GM21786 (cell line): ENCODE measurements at regions not wholly inside any gene's neighbourhood (a gene's known extent, or its start where the extent isn't known, plus 50 kb on each side); places are given as distances from the start of the nearest gene placed in this dataset.

Experiments used
- ATAC-seq: cut with Tn5 transposase; IDR thresholded peaks from one replicate; pipeline ENCODE4 v1.9.1; 2021; ENCODE audit not compliant: unreplicated experiment

GRCh38 chr6:21375151-21376116 is 218.1 kb upstream of the SOX4 start:
- ATAC-seq: peak; percentile 54

- ATAC-seq: no peak
Measured at GRCh38 chr6:21377356-21377755, 216.2 kb upstream of the SOX4 start.

GRCh38 chr6:21381331-21381963 is 212.1 kb upstream of the SOX4 start:
- no peak for ATAC-seq

DNA sequence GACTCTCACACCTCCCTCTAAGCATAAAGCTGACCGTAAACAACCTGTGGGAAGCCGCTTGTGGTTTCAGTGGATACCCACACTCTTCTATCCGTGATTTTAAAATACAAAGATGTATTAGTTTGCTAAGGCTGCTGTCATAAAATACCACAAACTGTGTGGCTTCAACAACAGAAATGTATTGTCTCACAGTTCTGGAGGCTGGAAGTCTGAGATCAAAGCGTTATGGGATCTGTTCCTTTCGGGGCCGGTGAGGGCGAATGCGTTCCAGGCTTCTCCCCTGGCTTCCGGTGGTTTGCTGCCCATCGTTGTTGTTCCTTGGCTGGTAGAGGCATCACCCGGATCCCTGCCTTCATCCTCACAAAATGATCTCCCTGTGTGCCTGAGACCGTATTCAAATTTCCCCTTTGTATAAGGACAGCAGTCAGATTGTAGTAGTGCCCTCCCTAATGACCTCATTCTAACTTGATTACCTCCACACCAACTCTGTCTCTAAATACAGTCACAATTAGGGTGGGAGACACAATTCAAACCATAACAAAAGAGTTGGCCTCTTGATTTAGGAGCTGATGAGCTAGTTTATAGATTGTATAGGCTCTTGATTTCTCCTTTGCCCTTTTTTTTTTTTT is 210.6 kb upstream of the SOX4 start:
- no peak for ATAC-seq

DNA sequence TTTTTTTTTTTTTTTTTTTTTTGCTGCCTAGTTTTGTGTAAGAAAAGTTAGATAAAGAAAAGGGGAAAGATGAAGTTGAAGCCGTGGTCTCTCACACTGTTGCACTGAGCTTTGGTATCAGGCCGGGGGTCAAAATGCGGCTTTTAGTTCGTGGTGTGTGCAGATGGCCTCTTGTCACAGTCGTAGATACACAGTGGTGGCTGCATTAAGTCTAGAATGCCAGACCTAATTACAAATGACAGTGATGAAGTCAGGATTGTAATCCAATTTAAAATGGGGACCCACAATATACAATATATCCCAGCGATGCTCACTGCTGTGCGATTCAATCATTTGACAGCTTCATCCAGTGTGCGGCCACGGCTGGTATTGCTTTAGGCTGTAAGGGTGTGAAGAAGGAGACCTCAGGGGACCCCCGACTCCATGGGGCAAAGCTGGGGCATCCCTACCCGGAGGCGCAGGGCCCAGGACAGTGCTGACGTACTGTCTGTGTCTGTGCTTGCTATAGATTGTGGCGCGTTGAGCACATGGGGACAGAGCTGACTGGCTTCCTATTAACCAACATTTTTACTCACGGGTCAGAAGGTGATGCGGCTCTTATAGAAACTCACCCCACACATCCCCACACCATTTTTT is 210.0 kb upstream of the SOX4 start:
- no peak for ATAC-seq

DNA sequence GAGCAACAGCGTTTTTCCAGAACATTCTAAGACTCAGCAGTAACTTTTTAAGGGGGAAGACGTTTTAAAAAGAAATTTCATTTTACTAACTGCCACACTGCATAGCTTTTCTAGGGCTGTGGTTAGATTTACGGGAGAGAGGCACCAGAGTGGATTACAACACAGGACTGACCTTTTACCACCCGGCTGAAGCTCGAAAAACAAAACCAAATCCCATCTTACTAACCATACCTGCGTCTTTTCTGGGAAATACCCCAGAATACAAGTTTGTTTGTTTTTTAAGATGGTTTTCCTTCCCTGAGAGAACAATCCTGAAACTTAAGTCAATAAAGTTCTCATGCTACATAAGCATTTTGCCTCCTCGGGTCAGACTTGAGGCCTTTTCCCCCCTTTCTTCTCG is 209.3 kb upstream of the SOX4 start:
- ATAC-seq: no peak

GRCh38 chr6:21386744-21387143 is 206.8 kb upstream of the SOX4 start:
- no peak for ATAC-seq

DNA sequence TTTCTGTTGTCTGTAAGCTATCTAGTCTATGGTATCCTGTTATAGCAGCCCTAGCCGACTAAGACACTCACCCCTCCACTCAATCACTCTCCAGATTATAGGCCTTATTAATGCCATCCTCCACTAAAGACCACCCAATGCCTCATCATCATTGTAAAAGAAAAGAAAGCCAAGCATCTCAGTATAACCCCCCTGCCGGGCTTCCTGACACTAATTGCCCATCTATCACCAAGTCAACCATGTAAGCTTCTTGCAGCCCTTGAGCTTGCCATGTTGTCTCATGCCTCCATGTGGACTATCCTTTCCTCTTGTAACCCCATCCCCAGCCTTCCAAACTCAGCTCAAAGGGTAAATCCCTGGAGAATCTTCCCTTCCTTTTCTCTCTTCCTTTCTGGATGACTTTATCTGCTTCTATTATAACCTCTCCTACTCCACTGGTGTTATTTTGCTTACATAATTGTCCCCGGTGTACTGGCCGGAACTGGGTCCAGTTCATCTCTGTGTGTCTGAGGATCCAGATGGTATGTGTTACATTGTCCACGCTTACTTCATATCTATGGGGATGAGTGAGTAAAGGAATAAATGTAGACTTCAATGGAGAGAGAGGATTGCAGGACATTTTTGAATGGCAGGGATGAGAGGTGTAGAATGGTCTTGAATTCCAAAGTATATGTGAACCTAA is 202.9 kb upstream of the SOX4 start:
- no peak for ATAC-seq

DNA sequence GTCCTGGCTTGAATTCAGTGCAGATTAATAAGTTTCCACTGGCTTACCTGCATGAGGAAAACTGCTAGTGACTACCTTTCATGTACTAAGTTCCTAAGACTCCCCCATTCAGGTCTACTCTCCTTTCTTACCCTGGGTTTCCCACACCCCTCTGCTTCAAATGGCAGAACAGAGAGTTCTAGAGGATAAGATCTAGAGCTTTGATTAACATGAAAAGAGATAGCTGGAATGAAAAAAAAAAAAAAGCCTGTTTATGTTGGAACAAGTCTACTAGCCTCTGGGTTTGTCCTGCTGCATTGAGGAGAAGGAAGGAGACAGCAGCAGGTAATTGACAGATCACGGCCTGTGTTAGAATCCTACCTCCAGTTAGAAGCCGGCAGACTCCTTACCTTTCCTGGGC is 201.4 kb upstream of the SOX4 start:
- no peak for ATAC-seq

- ATAC-seq: no peak
Measured at GRCh38 chr6:21393441-21394165, 199.9 kb upstream of the SOX4 start.

GRCh38 chr6:21395121-21395520 is 198.4 kb upstream of the SOX4 start:
- ATAC-seq: no peak

DNA sequence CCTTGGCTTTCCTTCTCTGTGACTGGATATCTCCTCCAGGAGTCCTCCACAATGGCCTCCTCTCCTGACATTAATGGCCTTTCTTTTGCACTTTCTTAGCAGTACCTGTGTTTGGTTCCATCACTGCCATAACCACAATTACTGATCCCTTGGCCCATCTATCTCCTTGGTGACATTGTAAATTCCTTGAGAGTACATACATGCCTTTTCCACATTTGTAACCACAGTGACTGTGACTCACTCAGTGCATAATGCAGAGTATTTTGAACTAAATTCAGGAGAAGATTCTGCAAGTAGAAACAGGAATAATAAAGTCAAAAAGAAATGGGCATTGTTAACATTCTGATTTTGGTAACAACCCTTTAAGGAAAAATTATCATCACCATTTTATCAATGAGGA is 197.2 kb upstream of the SOX4 start:
- no peak for ATAC-seq

DNA sequence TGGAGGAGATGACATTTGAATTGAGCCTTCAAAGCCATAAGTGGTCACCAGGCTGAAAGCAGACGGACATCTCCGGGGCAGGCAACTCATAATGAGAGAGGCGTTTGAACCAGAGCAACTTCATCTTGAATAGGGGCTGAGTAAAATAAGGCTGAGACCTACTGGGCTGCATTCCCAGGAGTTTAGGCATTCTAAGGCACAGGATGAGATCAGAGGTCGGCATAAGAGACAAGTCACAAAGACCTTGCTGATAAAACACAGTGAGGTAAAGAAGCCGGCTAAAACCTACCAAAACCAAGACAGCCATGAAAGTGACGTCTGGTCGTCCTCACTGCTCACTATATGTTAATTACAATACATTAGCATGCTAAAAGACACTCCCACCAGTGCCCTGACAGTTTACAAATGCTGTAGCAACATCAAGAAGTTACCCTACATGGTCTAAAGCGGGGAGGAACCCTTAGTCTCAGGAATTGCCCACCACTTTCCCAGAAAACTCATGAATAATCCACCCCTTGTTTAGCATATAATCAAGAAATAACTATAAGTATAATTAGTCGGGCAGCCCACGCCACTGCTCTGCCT is 194.7 kb upstream of the SOX4 start:
- no peak for ATAC-seq

GRCh38 chr6:21402368-21402767 is 191.2 kb upstream of the SOX4 start:
- peak; percentile 52 for ATAC-seq

- peak; percentile 76 for ATAC-seq
Measured at GRCh38 chr6:21404577-21404976, 189.0 kb upstream of the SOX4 start.

GRCh38 chr6:21406316-21406715 is 187.2 kb upstream of the SOX4 start:
- ATAC-seq: no peak

DNA sequence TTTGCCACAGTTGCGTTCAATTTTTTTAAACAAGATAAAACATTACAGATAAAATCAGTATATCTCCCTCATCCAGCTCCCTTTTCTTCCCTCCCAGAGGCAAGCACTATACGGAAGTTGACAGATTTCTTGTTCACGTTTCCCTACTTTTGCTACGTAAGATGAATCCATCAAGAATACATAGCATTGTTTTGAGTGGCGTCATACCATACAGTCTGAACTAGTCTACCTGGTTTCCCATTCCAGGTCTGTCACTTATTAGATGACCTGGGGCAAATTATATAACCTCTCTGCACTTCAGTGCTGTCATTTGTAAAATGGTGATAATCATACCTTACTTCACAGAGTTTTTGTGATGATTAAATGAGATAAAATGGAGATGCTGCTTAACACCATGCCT is 184.3 kb upstream of the SOX4 start:
- no peak for ATAC-seq

GRCh38 chr6:21413428-21413827 is 180.1 kb upstream of the SOX4 start:
- no peak for ATAC-seq

DNA sequence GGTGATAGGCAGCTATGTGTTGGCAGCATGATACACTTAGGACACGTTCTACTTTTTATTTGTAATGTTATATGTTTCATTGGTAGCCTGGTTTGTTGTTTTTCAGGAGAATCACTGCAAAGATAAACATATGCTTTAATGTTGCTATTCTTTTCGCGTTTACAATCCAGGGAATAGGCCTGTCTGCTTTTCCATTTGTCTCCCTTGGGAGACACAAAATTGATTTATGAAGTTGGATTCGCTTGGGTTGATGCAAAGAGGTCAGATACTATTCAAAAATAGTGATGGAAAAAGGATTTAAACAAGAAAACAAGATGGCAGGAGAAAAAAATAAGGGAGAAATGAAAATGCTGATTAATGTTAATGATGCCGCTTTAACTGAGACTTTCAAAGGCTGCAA is 179.5 kb upstream of the SOX4 start:
- no peak for ATAC-seq
